Keratinocyte (primary cell): ENCODE measurements at regions not wholly inside any gene's neighbourhood (a gene's known extent, or its start where the extent isn't known, plus 50 kb on each side); places are given as distances from the start of the nearest gene placed in this dataset.

Experiments used
- EZH2 ChIP-seq: IDR thresholded peaks from one replicate; pipeline ENCODE4 v1.6.1; 2012; ENCODE audit warnings: inconsistent platforms, mild to moderate bottlenecking, low read length, moderate library complexity
- TF ChIP-seq, protein P1 (sequence below), 3 experiments: IDR thresholded peaks in 1 of 3; conservative IDR thresholded peaks in 1 of 3; optimal IDR thresholded peaks in 1 of 3; 2 replicates in 2 of 3; 3 replicates in 1 of 3; pipeline versions ENCODE3 to v1.5.1; 2011; ENCODE audit warnings: low read length in 3 of 3, mild to moderate bottlenecking in 3 of 3, moderate library complexity in 2 of 3, control low read depth in 1 of 3, inconsistent platforms in 1 of 3; ENCODE audit not compliant: insufficient read depth in 2 of 3; ENCODE audit errors: extremely low read depth in 1 of 3

DNA sequence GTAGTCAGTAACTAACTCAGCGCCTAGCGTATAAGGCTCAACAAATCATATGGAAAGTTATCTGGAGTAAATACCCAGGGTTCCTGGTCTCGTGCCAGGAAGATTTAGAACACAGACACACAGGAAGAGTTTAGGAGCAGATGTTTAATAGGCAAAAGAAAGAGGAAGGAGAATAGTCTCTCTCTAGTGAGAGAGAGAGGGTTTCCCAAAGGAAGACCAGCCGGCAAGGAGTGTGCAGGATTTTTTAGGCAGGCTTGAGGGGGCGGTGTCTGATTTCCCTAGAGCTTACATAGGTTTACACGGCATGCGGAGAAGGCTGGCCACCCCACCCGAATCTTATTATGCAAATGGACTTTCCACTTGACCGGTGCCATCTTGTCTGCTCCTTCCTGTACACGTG is 284.0 kb upstream of the FRG1 start:
- TF ChIP-seq, protein P1, sequence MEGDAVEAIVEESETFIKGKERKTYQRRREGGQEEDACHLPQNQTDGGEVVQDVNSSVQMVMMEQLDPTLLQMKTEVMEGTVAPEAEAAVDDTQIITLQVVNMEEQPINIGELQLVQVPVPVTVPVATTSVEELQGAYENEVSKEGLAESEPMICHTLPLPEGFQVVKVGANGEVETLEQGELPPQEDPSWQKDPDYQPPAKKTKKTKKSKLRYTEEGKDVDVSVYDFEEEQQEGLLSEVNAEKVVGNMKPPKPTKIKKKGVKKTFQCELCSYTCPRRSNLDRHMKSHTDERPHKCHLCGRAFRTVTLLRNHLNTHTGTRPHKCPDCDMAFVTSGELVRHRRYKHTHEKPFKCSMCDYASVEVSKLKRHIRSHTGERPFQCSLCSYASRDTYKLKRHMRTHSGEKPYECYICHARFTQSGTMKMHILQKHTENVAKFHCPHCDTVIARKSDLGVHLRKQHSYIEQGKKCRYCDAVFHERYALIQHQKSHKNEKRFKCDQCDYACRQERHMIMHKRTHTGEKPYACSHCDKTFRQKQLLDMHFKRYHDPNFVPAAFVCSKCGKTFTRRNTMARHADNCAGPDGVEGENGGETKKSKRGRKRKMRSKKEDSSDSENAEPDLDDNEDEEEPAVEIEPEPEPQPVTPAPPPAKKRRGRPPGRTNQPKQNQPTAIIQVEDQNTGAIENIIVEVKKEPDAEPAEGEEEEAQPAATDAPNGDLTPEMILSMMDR (optimal IDR thresholded peaks at IDR 0.05 in 1 of 3, IDR thresholded peaks at IDR 0.05 in 1 of 3, conservative IDR thresholded peaks at IDR 0.05 in 1 of 3; ENCODE audit: extremely low read depth in 1 of 3, insufficient read depth in 2 of 3, low read length in 3 of 3): no peak
- no peak for TF ChIP-seq EZH2
